GM23248 (cell line): ENCODE measurements at regions not wholly inside any gene's neighbourhood (a gene's known extent, or its start where the extent isn't known, plus 50 kb on each side); places are given as distances from the start of the nearest gene placed in this dataset.

Source experiments
- EZH2 ChIP-seq: fragments of 200-600 bp; sonication (generic); IDR thresholded peaks from 2 replicates; pipeline ENCODE4 v1.6.1; 2018; ENCODE audit warnings: antibody characterized with exemption, mild to moderate bottlenecking; ENCODE audit not compliant: insufficient read depth, poor library complexity, severe bottlenecking
- EZH2phosphoT487 ChIP-seq: fragments of 200-600 bp; sonication (generic); IDR thresholded peaks from 2 replicates; pipeline ENCODE4 v1.6.1; 2018; ENCODE audit warnings: antibody characterized with exemption, moderate library complexity, mild to moderate bottlenecking, low read depth; ENCODE audit not compliant: insufficient read depth

DNA sequence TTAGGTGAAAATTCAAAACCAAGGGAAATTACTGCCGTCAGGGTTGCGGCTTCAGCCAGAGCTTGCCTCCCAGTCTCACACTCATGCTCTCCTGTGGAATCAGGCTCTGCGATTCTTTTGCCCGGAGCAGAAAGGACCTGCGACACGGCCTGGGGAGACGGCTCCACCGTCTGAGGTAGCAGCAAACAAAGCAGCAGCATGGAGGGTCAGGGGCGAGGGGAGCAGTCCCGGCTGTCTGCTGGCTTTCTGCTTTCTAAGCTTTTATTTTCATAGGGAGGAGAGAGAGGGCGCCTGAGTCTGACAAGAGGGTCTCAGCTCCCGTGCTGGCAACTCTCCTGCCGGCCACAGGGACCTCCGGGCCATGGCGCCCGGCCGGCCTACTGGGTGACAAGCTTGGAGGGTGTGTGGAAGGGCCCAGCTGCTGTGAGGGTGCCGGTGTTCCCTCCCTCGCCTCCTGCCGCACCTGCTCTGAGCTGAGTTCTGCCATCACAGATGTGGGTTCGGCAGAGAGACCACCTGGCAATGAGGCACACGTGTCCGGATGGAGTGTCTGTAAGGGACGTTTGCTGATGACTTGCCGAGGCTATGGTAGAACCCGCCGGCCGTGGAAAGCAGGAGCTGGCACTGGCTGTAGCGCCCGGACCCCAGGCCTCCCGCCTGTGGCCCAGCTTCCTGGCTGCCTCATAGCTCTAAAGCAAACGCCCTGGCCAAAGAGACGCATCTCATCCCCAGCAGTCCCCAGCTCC, 66.2 kb upstream of the CTDP1 start:
- no peak for TF ChIP-seq EZH2phosphoT487
- TF ChIP-seq EZH2 = no peak
